ENCODE measurements at regions not wholly inside any gene's neighbourhood (a gene's known extent, or its start where the extent isn't known, plus 50 kb on each side); places are given as distances from the start of the nearest gene placed in this dataset.

DNA sequence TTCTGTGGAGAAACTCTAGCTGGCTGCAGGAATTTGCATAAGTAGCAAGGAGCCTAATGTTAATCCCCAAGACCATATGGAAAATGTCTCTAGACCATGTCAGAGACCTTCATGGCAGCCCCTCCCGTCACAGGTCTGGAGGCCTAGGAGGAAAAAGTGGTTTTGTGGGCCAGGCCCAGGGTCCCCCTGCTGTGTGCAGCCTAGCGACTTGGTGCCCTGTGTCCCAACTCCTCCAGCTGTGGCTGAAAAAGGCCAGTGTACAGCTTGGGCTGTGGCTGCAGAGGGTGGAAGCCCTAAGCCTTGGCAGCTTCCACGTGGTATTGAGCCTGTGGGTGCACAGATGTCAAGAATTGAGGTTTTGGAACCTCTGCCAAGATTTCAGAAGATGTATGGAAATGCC is 306.9 kb upstream of the CA10 start:
- intact Hi-C loops (cut with DNase I) = no loop called here
- H3K9ac ChIP-seq (ENCODE audit: low read length in 3 of 3) = no peak overlapping the region

DNA sequence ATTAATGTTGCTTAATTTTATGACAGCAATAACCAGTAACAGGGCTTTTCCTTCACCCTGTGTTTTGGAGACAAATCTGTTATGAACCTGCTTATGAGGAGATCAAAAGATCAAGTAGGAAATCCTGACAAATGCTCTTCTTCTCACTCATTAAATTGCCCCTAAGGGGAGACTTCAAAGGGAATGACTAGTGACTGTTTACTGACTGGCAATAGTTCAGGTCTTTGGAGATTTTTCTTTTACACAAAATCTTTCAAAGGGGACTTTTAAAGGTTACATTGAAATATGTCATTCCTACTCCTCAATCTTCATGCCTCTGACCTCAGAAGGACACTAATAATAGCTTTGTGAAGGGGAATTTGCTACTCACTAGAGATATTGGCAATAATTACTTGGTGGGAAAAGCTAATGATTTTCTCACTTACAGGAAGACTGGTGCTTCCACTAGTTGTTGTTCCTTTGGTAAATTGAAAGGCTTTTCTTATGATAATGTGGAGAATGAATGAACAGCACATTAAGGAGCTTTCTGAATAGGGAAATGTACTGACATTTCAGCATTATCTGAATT is 292.9 kb upstream of the CA10 start:
- TF ChIP-seq, protein P1, sequence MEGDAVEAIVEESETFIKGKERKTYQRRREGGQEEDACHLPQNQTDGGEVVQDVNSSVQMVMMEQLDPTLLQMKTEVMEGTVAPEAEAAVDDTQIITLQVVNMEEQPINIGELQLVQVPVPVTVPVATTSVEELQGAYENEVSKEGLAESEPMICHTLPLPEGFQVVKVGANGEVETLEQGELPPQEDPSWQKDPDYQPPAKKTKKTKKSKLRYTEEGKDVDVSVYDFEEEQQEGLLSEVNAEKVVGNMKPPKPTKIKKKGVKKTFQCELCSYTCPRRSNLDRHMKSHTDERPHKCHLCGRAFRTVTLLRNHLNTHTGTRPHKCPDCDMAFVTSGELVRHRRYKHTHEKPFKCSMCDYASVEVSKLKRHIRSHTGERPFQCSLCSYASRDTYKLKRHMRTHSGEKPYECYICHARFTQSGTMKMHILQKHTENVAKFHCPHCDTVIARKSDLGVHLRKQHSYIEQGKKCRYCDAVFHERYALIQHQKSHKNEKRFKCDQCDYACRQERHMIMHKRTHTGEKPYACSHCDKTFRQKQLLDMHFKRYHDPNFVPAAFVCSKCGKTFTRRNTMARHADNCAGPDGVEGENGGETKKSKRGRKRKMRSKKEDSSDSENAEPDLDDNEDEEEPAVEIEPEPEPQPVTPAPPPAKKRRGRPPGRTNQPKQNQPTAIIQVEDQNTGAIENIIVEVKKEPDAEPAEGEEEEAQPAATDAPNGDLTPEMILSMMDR (IDR thresholded peaks at IDR 0.05; ENCODE audit: borderline replicate concordance, extremely low read depth, insufficient read depth) = no peak
- intact Hi-C loops (cut with DNase I) = no loop called here
- no peak for FAIRE-seq

More for the DNA sequence above, 306.9 kb upstream of the CA10 start:
- Histone ChIP-seq H3K36me3 (ENCODE audit: control insufficient read depth in 2 of 3, insufficient read depth in 3 of 3, low read length in 3 of 3) (no peaks in the 10 kb centered on the region), H3K27ac (ENCODE audit: low read depth in 2 of 2, low read length in 2 of 2) (no peak overlapping the region), H3K4me3 (ENCODE audit: low read length in 3 of 3) (no peak overlapping the region), H3K9me3 (ENCODE audit: control insufficient read depth in 2 of 3, insufficient read depth in 1 of 3, low read length in 3 of 3) (no peaks in the 10 kb centered on the region), H3K27me3 (ENCODE audit: control insufficient read depth, insufficient read depth, low read length) (no peaks in the 10 kb centered on the region), H3K4me1 (ENCODE audit: control insufficient read depth in 2 of 3, insufficient read depth in 2 of 3, low read depth in 1 of 3, low read length in 3 of 3) (no peaks in the 10 kb centered on the region)
- DNase-seq (peak in 1 of 5 donors; percentile 29), FAIRE-seq (no peak)
- TF ChIP-seq, protein P1 (IDR thresholded peaks at IDR 0.05; ENCODE audit: borderline replicate concordance, extremely low read depth, insufficient read depth) = no peak

DNA sequence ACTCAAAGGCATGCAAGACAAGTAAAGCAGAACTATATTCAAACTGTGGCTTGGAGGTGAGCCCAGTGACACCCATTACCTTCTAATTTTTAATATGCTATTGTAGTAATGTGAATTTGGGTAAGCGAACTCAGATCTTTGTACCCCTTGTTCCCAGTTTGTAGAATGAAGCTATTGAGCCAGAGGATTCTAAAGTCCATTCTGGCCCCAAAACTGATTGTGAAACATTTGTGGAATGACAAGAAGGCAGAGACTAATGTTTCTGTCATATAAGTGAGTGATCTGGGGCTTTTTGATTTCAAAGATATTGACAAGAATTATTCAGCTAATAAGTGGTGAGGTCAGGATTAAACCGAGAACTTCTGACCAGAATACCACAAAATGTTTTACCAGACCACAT is 283.8 kb upstream of the CA10 start:
- intact Hi-C loops (cut with DNase I) = no loop called here

More for the DNA sequence above, 292.9 kb upstream of the CA10 start:
- no peaks in the 10 kb centered on the region for H3K36me3 ChIP-seq (ENCODE audit: control insufficient read depth in 2 of 3, insufficient read depth in 3 of 3, low read length in 3 of 3)
- H3K9me3 ChIP-seq (ENCODE audit: control insufficient read depth in 2 of 3, insufficient read depth in 1 of 3, low read length in 3 of 3) = peaks cover 0 to 4% (median 0%) of the 10 kb centered on the region in 3 donors
- no peak overlapping the region for H3K9ac ChIP-seq (ENCODE audit: low read length in 3 of 3)
- no peaks in the 10 kb centered on the region for H3K27me3 ChIP-seq (ENCODE audit: control insufficient read depth, insufficient read depth, low read length)
- DNase-seq = no peak
- no peak overlapping the region for H3K4me3 ChIP-seq (ENCODE audit: low read length in 3 of 3)
- H3K27ac ChIP-seq (ENCODE audit: low read depth in 2 of 2, low read length in 2 of 2) = no peak overlapping the region
- no peaks in the 10 kb centered on the region for H3K4me1 ChIP-seq (ENCODE audit: control insufficient read depth in 2 of 3, insufficient read depth in 2 of 3, low read depth in 1 of 3, low read length in 3 of 3)

More for the DNA sequence above, 283.8 kb upstream of the CA10 start:
- TF ChIP-seq, protein P1 (IDR thresholded peaks at IDR 0.05; ENCODE audit: borderline replicate concordance, extremely low read depth, insufficient read depth) = no peak
- DNase-seq = no peak
- no peak overlapping the region for H3K4me3 ChIP-seq (ENCODE audit: low read length in 3 of 3)
- H3K36me3 ChIP-seq (ENCODE audit: control insufficient read depth in 2 of 3, insufficient read depth in 3 of 3, low read length in 3 of 3) = no peaks in the 10 kb centered on the region
- H3K9me3 ChIP-seq (ENCODE audit: control insufficient read depth in 2 of 3, insufficient read depth in 1 of 3, low read length in 3 of 3) = no peaks in the 10 kb centered on the region
- H3K27ac ChIP-seq (ENCODE audit: low read depth in 2 of 2, low read length in 2 of 2) = no peak overlapping the region
- no peak overlapping the region for H3K9ac ChIP-seq (ENCODE audit: low read length in 3 of 3)
- no peaks in the 10 kb centered on the region for H3K27me3 ChIP-seq (ENCODE audit: control insufficient read depth, insufficient read depth, low read length)
- FAIRE-seq = no peak
- H3K4me1 ChIP-seq (ENCODE audit: control insufficient read depth in 2 of 3, insufficient read depth in 2 of 3, low read depth in 1 of 3, low read length in 3 of 3) = no peaks in the 10 kb centered on the region

Data from kidney (tissue), 13 donors.